Fibroblast of peridontal ligament (primary cell): ENCODE measurements at regions not wholly inside any gene's neighbourhood (a gene's known extent, or its start where the extent isn't known, plus 50 kb on each side); places are given as distances from the start of the nearest gene placed in this dataset.

Experiments used
- DNase-seq: peaks from one replicate; pipeline ENCODE4 v3.0.0-alpha.2; 2010; ENCODE audit errors: extremely low read depth

DNA sequence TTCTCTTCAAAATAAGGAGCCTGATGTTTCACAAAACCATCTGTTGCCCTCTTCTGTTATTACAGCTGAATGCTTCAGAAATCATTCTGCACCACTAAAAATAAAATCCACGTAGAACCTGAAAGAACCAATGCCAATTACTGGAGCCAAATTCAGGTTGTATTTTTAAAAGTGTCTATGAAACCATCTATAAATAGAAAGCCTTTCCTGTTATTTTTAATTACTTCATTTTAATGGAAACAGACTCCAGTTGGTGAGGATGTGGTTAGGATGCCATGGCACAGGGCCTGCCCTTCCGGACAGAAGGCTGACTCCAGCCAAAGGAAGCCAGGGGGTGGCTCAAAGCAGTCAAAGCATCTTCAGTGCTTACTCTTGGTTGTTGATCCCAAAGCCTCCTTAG, 119.8 kb downstream of the TENT4A start:
- DNase-seq = no peak

DNA sequence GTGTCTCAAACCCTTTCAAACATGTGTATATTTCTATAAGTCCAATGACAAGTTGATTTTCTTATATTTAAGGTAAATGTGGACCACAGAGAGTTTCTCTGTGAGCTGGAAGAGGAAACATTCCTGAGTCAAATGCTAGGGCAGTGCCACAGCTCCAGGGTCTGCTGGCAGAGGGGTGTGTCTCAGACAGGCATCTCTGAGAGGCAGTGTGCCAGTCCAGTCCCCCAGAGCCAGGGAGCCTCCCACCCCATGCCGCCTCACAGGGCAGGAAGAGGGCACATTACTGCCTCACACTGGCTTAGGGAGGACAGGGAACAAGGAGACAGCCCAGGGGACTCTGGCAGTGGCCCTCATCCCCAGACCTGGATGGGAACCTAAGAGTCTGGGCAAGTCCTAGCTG, 120.2 kb downstream of the TENT4A start:
- DNase-seq = no peak

DNA sequence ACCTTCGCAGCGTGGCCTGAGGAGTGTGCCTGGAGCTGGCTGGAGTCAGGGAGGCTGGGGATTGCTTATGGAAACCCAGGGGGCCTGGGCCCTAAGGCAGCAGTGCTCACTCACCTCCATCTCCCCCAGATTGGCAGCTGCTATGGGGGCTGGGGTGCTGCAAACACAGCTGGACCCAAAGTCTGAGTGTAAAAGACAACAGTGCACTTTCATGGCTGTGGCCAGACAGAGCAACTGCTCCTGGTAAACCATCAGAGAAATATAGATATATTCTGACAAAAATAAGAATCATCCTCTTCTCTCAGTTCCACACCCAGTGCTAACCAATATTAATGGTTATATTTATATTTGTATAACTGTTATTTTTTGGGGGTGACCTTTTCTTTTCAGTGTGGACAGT, 123.9 kb downstream of the TENT4A start:
- no peak for DNase-seq

DNA sequence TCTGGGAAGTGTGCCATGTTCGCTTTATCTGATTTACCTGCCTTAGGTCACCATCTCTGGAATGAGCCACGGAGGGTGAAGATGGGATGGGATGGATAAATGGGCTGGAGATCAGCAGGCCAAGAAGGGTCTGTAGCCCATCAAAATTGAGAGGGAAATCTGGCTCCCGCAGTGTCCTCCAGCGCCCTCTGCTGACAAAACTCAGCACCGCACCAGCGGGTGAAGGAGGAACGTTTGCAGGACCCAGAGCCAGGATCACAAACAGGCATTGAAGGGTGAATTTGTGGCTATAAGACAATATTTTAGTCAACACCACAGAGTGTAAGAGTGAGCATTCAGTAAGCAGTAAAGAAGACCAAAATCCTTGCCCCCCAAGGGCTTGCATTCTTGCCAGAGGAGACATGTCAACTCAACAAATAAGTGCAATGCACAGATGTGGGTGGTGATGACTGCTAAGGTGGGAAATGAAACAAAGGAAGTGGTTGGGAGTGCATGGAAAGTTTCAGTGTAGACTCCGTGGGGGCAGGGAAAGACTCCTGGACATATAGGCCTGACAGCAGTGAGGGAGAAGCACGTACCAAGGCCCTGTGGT, 124.4 kb downstream of the TENT4A start:
- no peak for DNase-seq

DNA sequence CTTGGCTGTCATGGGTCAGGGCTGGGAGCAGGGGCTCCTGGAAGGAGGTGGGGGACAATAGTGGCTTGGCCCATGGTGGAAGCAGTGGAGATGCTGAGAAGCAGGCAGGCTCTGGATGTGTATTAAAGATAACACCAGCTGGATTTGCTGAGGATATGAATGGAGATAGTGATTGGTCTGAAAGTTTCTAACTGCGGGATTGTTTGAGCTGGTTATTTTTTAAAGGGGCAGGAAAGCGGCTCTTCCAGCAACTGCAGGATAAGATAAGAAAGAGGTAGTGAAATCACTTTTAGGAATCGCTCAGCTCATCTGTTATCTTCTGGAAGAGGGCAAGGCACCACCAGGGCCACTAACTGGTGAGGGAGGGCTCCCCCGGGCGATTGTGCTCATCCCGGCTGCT, 125.5 kb downstream of the TENT4A start:
- no peak for DNase-seq

DNA sequence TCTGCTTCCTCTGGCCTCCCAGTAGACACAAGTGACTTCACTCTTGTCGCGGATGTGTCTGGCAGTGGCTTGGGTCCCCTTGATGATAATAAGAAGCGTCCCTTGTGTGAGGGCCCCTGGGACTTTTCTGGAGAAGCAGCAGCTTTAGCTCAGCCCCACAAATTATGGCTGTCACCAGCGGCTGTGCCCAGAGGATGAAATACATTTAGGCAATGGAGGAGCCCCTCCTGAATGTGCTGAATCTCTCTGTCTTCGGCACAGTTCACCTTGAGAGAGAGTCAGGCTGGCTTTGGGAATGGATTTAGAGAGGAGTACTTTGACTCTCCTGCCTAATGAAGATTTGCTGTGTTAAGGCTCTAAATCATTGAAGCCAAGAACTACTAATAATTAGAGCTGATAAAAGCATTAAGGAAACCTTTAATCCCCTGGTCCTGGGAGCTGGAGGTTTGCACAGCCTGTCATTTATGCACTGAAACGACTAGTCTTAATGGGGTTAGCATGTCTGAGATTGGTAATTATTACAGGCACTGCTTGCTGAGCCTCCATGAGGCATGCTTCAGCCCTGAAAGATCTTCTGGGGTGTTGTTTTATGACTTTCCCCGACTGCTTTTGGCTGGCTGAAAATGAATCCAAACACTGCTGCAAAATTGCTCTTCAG, 127.0 kb downstream of the TENT4A start:
- no peak for DNase-seq

DNA sequence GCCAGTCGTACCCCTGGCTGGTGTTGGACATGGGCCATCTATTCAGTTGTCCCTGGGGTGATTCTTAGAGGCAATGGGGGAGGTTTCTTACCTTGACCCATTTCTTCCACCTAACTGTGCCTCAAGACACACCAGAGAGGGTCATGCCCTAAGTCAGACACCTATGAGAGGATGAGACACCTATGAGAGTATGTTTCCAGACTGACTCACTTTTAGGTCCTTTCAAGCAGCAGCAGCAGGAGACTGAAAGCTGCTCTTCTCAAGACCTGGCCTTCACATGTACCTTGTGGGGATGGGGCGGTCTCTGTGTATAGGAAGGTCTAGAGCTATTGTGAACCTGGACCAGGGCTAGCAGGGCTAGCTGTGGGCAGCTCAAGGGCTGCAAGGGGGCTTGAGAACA, 130.1 kb downstream of the TENT4A start:
- DNase-seq = no peak

DNA sequence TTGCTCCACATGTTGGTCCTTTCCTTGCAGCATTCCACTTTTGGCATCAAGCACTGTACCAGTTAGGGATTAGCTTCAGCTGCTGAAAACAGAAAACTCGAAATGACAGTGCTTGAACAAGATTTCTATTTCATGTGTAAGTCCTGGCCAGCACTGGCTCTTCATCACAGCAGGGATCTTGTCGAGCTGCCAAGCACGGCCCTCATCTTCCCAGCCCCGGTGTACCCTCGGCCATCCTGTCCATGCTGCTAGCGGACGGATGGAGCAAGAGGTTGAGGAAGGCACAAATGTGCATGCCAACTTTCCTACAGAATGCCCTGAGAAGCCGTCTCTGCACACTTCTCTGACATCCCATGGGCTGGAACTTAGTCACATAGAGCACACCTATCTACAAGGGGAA, 130.6 kb downstream of the TENT4A start:
- no peak for DNase-seq

DNA sequence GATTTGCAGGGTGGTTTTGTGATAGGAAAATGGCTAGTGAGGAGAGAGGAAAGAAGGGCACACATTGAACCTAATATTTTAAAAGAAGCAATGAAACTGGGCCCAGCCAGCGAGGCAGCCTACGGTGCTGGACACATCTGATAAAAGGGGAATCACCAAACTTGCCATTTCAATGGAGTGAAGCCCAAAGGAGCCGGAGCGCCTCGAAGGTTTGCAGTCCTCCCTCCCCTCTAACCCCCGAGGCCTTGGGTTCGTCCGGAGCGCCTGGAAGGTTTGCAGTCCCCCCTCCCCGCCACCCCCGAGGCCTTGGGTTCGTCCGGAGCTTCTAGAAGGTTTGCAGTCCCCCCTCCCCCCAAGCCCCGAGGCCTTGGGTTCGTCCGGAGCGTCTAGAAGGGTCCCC, 132.6 kb downstream of the TENT4A start:
- DNase-seq = no peak

DNA sequence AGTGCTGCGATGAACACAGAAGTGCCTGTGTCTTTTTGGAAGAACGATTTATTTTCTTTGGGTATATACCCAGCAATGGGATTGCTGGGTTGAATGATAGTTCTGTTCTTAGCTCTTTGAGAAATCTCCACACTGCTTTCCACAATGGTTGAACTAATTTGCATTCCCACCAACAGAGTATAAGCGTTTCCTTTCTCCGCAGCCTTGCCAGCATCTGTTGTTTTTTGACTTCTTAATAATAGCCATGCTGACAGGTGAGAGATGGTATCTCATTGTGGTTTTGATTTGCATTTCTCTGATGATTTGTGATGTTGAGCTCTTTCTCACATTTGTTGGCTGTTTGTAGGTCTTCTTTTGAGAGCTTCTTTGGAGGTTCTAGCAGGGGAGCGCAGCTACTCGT, 134.6 kb downstream of the TENT4A start:
- DNase-seq = no peak

DNA sequence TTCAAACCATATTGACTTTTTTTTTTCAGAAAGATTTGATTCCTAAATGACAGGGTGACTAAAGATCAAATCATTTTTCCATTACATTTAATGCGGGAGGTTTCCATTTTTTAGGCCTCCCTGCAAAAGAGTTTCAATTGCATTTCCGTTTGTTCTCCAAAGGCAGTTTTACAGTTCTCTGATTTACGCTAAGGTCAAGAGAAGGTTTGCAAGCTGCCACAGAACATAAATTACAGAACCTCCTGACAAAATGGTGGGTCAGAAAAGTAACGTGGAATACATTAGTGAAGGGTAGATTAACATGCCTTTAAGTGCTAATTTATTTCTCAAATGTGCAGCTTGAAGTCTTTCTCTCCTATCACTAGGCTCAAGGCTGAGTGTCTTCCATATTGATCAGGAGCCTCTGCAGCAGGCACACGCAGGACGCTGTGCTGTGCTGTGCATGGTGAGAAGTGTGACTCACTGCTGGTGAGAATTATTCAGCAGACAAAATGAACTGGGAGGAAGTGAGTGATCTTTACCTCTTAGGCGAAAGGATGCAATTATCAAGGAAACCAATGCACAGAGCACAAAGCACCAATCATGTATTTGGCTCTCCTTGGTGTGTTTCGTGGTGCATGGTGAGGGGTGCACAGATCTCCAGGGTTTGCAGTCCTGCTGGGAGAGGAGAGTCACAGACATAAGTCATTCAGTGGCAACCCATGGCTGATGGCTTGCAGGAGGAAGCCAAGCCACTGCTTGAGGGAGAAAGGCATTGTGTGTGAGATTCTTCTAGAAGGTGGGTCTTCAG, 136.3 kb downstream of the TENT4A start:
- DNase-seq = no peak

DNA sequence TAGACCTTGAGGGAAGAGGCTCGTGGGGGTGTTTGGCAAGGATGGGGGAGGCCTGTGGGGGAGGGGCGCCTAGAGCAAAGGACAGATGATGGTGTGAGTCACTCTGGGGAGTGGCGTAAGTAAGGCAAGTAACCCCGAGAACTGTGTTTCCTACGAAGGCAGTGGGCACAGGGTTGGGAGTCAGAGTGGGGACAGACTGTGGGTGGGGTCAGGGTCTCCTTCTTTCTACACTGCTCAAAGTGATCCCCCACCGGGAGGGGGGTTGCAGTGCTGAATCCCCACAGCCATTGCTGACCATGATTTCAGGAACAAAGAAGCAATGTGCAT, 136.8 kb downstream of the TENT4A start:
- no peak for DNase-seq

DNA sequence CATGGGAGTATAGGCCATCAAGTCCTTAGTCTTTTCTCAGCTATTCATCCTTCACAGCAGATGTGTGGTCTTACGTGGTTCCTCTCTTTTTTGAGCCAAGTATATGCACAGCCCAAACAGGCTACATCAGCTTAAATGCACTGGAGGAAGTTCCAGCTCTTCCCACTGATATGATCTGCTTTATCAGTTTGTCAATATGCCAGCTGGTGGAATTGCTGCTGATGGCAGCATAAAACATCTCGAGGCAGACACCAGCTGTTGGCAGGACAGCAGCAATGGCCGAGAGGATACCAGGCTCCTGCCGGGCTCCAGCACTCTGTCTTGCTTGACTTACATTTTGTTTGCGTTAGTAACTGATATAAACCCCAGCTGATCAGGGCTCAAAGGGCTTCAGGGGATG, 143.4 kb downstream of the TENT4A start:
- no peak for DNase-seq

DNA sequence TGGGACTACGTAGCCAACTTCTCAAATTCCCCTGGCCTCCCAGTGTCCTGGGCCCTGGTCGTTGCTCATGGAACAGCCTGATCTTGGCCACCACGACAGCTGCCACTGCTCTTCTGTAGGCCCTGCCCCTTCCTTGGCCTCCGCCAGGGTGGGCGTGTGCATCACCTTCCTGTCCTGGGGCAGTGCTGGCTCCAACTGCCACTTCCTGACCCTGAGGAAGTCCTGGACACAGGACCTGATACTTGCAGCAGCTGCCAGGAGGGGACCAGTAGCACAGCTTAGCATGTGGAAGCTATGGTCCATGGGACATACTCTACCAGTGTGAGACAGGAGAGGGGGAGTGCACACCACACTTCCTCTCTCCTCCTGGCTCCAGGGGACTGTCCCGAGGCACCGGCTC, 145.2 kb downstream of the TENT4A start:
- no peak for DNase-seq

DNA sequence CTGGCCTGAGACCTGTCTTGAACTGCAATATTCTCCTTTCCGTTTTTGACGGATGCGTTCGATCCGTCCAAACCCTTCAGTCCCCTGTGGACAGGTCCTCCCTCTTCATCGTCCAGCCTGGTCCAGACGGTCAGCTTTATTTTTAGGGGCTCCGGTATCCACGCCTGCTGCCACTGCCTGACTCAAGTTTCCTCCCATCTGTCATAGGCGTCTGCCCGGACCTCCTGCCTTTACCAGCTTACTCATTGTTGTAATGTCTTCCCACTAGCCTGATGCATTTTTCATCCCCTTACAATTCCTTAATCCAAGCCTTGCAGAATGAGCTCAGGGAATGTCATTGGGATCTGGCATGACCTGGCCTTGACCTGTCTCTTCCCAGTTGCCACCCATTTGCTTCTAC, 145.8 kb downstream of the TENT4A start:
- DNase-seq = no peak

DNA sequence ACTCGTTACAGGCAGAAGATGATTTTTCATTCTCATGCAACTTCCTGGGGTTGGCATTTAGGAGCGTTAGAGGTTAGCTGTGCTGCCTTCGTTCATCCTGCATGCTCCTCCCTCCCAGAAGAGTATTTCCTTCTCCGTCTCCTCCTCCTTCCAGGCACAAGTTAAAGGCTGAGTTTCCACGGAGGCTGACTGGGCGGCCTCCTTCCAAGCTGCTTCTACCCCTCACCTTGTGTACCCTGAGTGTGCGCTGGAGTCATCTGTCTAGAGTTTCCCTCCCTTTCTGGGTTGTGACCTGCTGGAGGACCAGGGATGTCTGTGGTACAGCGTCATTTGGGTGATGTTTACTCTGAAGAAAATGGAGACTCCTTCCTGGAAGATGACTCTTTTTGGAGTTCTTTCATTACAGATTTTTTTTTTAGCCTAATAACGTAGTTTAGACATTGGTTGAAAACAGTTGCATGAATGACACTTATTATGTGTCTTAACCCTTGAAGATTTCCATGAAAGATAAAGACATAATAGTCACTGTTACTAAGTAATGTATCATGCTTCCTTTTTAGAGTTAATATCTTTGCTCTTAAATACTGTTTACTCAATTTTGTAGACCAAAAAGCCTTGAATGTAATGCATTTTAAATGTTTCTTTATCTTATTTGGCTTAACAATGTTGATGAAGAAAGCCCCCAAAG, 146.9 kb downstream of the TENT4A start:
- no peak for DNase-seq

DNA sequence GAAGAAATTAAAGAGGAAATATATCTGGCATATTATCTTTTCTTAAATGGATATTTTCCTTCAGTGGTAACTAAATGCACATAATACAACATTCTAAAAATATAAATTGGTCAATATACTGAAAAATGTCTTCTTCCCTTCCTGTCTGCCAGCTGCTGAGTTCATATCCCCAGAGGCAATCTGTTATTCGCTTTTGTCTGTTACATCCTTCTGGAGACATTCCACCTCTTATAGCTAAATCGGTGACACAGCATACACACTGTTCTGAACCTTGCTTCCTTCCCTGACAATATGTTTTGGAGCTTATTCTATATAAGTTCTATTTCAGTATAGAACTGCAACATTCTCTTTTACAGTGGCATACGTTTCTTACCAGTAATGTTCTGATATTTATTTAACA, 147.8 kb downstream of the TENT4A start:
- no peak for DNase-seq

DNA sequence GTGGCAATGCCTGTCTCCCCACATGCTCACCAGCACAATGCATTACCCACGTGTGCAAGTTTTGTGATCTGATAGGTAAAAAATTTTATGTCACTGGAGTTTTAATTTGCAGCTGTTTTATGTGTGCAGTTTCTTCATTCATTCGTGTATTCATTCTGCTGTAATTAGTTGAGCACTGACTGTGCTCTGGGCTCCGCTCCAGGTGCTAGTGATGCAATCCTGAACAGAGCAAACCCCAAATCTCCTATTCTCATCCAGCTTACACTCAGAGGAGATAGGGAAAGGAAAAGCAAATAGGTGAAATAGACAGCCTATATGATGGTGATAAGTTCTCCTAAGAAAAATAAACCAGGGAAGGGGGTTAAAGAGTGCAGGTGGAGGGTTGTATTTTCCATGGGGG, 148.4 kb downstream of the TENT4A start:
- DNase-seq = no peak

DNA sequence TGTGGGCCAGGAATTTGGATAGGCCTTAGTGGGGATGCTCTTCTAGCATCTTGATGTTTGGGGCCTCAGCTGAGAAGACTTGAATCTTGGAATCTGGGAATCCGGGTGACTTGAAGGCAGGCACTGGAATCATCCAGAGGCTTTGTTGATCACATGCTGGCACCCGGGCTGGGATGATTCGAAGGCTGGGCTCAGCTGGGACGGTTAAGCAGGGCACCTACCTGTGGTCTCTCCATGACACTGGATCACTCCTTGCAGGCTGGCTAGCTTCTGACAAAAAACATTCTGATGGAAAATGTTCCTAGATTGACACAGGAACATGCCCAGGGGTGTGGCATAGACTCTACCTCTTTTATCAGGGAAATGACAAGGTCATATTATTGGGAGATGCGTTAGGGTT, 149.1 kb downstream of the TENT4A start:
- no peak for DNase-seq

DNA sequence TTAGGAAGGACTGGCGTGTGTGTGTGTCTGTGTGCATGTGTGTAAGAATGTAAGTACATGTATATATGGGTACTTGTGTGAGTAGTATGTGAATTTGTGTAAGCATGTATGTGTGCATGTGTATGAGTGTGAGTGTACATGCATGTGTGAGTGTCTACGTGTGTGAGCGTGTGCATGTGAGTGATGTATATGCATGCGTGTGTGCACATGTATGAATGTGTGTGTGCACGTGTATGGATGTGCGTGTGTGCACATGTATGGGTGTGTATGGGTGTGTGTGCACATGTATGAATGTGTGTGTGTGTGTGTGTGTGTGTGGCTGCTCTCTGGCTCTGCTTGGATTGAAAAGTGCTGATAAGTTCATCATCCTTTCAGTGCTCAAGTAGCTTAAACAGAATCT, 154.5 kb downstream of the TENT4A start:
- no peak for DNase-seq

DNA sequence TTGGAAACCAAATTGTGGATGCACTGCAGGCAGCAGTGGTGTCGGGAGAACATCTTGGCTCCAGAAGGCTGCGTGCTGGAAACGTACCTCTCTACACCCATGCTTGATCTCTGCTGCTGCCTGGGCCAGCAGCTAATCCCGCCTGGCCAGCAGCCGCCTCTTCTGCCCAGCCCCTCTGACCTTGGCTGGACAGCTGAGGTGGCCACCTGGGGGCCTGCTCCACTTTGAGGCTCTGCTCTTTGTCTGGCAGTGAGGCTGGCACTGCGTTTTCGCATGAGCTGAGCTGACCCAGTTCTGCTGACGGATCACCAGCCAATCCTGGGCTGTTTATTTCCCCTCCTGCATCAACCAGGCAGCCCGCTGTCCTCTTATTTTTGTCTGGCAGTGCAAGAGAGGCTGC, 154.9 kb downstream of the TENT4A start:
- no peak for DNase-seq

DNA sequence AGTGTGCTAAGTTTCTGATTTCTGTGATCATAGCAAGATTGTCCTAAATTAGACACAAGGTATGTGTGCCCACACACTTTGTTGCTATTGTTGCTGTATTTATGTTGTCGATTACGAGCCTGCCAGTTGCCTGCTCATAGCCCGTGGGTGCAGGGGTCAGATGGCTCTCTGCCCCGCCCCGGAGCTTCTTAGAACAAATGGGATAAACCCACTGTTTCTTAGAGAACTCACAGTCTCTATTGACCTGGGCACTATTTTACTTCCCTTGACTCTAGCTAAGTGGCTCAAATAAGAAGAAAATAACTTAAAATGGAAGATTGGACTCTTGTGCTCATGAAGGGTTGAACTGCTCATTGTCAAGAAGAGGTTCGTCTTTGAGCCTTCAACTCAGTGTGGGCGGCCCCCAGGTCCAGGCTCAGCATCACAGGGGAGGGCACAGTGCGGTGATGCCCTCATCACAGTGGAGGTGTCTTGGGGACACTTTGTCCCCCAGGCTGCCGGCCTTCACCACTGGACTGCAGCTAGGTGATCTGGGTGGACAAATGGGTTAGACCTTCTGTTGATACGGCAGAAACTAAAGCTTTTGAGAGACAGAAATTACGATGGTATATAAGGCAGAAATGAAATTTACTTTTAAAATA, 155.5 kb downstream of the TENT4A start:
- DNase-seq = no peak
